A673 (cell line): ENCODE measurements at regions not wholly inside any gene's neighbourhood (a gene's known extent, or its start where the extent isn't known, plus 50 kb on each side); places are given as distances from the start of the nearest gene placed in this dataset.
"Not testable (repeated sequence)": the region's sequence is repeated elsewhere in the genome, so short reads cannot be mapped to it uniquely, and the experiment has no call there.

ENCODE experiments used
- CTCF ChIP-seq: fragments of 300-800, 200-600 bp; sonication (generic); conservative IDR thresholded peaks from 2 replicates; pipeline ENCODE4 v1.5.1; 2017; ENCODE audit warnings: low read depth, mild to moderate bottlenecking, antibody characterized with exemption, low read length, moderate library complexity, mixed read lengths
- EZH2 ChIP-seq: fragments of 200-600 bp; sonication (generic); IDR thresholded peaks from 2 replicates; pipeline ENCODE4 v1.6.1; 2017; ENCODE audit warnings: borderline replicate concordance, low read depth, mild to moderate bottlenecking, mixed read lengths, antibody characterized with exemption, low read length; ENCODE audit not compliant: poor library complexity, severe bottlenecking

DNA sequence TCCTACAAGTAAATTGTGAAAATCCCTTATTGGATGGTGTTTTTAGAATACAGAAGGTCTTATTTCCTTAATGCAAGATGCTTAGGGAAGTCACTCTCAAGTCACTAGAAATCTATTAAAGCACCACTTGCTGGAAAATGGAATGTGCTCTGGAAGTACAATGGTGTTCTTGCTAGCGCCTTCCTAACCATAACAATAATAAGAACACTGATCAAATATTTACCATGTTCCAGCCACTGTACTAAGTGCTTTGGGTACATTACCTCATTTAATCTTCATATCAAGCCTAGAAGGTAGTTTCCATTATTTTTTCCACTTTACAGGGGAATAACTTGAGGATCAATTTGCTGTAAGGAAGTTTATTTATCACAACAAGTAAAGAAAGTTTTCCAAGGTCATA, 75.1 kb downstream of the FAM72B start:
- TF ChIP-seq CTCF, EZH2: not testable (repeated sequence)
